Tibial artery (tissue), 4 donors: ENCODE measurements at regions not wholly inside any gene's neighbourhood (a gene's known extent, or its start where the extent isn't known, plus 50 kb on each side); places are given as distances from the start of the nearest gene placed in this dataset.

ENCODE experiments used
- DNase-seq, 2 donors: peaks; one replicate each; pipeline ENCODE4 v3.0.0-alpha.2; 2019
- H3K27ac ChIP-seq, 2 donors: fragments of 200-600 bp; sonication (generic) in 1 of 2; 1 replicate in 1 of 2; 2 replicates in 1 of 2; pipeline ENCODE4 v1.5.1; 2018 to 2019; ENCODE audit warnings: mild to moderate bottlenecking in 1 of 2
- H3K27me3 ChIP-seq, 2 donors: fragments of 200-600 bp; sonication (generic) in 1 of 2; one replicate each; pipeline versions ENCODE4 v1.5.1 to v1.6.0; 2016 to 2019
- H3K36me3 ChIP-seq, 3 donors: fragments of 200-600 bp; sonication (generic) in 2 of 3; one replicate each; pipeline ENCODE4 v1.5.1; 2016 to 2019; ENCODE audit warnings: mild to moderate bottlenecking in 2 of 3
- H3K4me1 ChIP-seq, 4 donors: fragments of 200-600 bp; sonication (generic) in 2 of 4; 1 replicate in 3 of 4; 2 replicates in 1 of 4; pipeline ENCODE4 v1.5.1; 2016 to 2019
- H3K4me3 ChIP-seq, 2 donors: fragments of 200-600 bp; sonication (generic) in 1 of 2; 1 replicate in 1 of 2; 2 replicates in 1 of 2; pipeline ENCODE4 v1.5.1; 2018 to 2019; ENCODE audit warnings: mild to moderate bottlenecking in 2 of 2
- H3K9me3 ChIP-seq, 3 donors: fragments of 200-600 bp; sonication (generic) in 1 of 3; one replicate each; pipeline ENCODE4 v1.5.1; 2016 to 2019
- CTCF ChIP-seq, 2 experiments: fragments of 200-600 bp in 1 of 2; fragments of 450-650 bp in 1 of 2; IDR thresholded peaks; one replicate each; pipeline ENCODE4 v1.5.1; 2017 to 2019; ENCODE audit warnings: antibody characterized with exemption in 2 of 2, mild to moderate bottlenecking in 1 of 2, moderate library complexity in 1 of 2
- intact Hi-C: fragments of 100-400 bp; cut with DNase I; formaldehyde crosslinking; loops from one replicate; pipeline ENCODE4 v1.15.0; 2023; ENCODE audit warnings: low total_unique reads

DNA sequence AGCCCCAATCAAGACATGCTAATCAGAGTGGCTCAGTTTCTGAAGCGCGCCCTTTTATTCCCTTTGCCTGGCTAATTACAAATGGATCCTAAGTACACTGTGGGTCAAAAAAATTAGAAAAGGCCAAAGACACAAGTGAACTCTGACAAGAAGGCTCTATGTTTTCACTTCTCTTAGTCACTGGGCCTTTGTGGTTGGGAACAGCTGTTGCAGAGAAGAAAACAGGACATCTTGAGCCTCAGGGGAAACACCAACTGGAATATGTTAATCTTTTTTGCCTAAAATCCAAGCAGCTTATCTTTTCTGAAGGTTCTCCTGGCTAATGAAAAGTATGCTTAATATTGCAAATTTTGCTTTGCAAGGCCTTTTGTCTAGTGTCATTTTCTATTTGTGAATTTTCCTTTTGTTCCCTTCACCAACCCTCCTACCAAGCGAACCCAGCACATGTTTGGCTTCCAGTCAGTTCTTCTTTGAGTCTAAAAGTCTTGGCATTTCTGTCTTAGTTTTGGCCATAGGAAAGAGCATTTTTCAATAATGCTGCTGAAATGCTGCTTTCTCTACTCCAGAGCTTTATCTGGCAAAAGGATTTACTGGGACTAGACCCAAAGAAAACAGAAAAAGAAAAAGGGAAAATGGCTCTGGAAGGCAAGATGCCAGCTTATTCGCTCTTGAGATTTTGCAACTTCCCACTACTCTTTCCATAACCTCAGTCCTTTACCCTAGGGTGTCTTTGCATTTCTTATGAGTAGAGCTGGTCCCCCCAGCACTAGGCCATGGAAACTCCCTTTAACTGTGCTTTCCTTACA is 440.2 kb upstream of the ST6GAL2 start:
- peak in 1 of 2 donors; percentile 42 for DNase-seq
- Histone ChIP-seq H3K36me3 (no peaks in the 10 kb centered on the region), H3K9me3 (no peaks in the 10 kb centered on the region), H3K4me3 (no peak overlapping the region), H3K4me1 (peaks cover 0 to 26% (median 21%) of the 10 kb centered on the region in 4 donors), H3K27me3 (no peaks in the 10 kb centered on the region), H3K27ac (peak overlapping the region; percentile 44 to 45)
- intact Hi-C loops: no loop called here
- no peak for TF ChIP-seq CTCF (IDR thresholded peaks at IDR 0.05)

GRCh38 chr2:107334306-107334705 is 448.3 kb upstream of the ST6GAL2 start:
- Histone ChIP-seq H3K4me3 (no peak overlapping the region), H3K36me3 (no peaks in the 10 kb centered on the region), H3K27me3 (no peaks in the 10 kb centered on the region), H3K9me3 (no peaks in the 10 kb centered on the region), H3K27ac (no peak overlapping the region), H3K4me1 (peaks cover 0 to 30% (median 11%) of the 10 kb centered on the region in 4 donors)
- no peak for TF ChIP-seq CTCF (IDR thresholded peaks at IDR 0.05)
- no peak for DNase-seq
- intact Hi-C loops: no loop called here

DNA sequence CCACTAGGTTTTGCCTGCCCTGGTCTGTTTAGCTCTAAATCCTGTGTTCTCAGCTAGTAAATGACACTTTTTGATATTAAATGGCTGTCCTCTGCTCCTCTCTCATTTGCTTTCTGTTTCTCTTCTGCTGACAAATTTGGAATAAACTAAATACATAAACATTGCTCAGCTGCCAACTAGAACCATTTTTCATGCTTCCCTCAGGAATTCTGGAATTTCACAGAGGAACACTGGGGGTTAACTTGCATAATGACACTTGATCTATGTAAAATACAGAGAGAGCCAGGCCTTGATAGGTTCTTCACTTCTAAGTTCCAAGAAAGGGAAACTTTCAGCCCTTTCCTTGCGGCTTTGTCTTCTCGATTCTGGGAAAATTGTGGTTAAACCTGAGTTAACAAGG is 450.6 kb upstream of the ST6GAL2 start:
- Histone ChIP-seq H3K36me3 (no peaks in the 10 kb centered on the region), H3K4me3 (no peak overlapping the region), H3K27me3 (no peaks in the 10 kb centered on the region), H3K9me3 (no peaks in the 10 kb centered on the region), H3K27ac (peak overlapping the region; percentile 14 to 62), H3K4me1 (peaks cover 0 to 30% (median 11%) of the 10 kb centered on the region in 4 donors)
- no peak for DNase-seq
- no peak for TF ChIP-seq CTCF (IDR thresholded peaks at IDR 0.05)
- intact Hi-C loops: no loop called here

DNA sequence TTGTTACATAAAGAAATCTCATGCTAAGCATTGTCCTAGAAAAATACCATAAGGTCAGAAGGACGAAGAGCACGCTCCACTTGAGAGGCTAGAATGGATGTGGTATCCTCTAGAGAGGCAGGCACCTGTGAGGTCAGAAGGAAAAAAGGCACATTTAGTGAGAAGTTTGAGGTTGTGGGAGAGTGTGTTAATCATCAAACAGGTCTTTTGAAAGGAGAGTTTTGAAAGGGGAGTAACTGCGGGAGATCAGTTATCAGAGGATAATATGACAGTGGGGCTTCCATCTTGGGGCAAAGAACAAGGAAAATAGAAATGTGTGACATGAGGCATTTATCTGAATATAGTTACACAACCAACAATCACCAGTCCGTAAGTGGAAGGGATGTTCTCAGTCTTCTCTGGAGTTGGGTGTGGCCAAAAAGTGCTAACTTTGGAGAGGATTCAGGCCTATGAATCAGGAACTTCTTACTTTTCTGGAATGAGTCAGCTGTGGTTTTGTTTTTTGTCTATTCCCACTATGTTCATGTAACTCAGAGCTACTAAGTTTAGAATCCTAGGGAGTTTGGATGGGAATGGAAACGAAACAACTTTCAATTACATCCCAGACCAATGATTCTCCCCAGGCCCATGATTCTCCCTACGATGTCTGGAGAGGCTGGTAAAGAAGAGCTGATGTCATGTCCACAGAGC is 451.4 kb upstream of the ST6GAL2 start:
- intact Hi-C loops: no loop called here
- H3K36me3 ChIP-seq: no peaks in the 10 kb centered on the region
- peak in 1 of 2 donors; percentile 37 for DNase-seq
- no peak overlapping the region for H3K4me3 ChIP-seq
- TF ChIP-seq CTCF (IDR thresholded peaks at IDR 0.05): no peak
- peaks cover 0 to under 1% (median 0%) of the 10 kb centered on the region in 3 donors for H3K9me3 ChIP-seq
- no peaks in the 10 kb centered on the region for H3K27me3 ChIP-seq
- peak overlapping the region; percentile 34 to 62 for H3K27ac ChIP-seq
- peaks cover 0 to 30% (median 11%) of the 10 kb centered on the region in 4 donors for H3K4me1 ChIP-seq

DNA sequence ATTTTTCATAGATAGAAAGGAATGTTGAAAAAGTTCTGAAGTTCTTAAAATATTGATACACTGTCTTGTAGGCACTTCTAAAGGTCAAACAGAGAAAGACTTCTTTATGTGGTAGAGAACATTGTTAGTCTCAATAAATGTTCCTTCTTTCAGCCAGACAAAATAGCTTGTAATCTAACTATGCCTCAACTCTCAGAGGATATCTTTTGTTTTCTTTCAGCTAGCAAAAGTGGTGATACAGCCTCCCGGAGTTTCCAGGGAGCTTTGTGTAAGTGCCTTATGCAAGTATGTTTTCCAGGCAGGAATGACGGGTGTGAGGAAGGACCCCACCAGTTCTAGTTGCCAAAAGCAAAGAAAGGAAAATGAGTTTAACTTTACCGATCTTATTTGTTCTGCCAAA is 452.1 kb upstream of the ST6GAL2 start:
- intact Hi-C loops: no loop called here
- Histone ChIP-seq H3K36me3 (no peaks in the 10 kb centered on the region), H3K4me1 (peaks cover 0 to 30% (median 11%) of the 10 kb centered on the region in 4 donors), H3K4me3 (no peak overlapping the region), H3K27me3 (no peaks in the 10 kb centered on the region), H3K27ac (peak overlapping the region; percentile 34 to 62), H3K9me3 (peaks cover 0 to 6% (median 0%) of the 10 kb centered on the region in 3 donors)
- TF ChIP-seq CTCF (IDR thresholded peaks at IDR 0.05): no peak
- peak in 1 of 2 donors; percentile 21 for DNase-seq
